ENCODE measurements at regions not wholly inside any gene's neighbourhood (a gene's known extent, or its start where the extent isn't known, plus 50 kb on each side); places are given as distances from the start of the nearest gene placed in this dataset.

DNA sequence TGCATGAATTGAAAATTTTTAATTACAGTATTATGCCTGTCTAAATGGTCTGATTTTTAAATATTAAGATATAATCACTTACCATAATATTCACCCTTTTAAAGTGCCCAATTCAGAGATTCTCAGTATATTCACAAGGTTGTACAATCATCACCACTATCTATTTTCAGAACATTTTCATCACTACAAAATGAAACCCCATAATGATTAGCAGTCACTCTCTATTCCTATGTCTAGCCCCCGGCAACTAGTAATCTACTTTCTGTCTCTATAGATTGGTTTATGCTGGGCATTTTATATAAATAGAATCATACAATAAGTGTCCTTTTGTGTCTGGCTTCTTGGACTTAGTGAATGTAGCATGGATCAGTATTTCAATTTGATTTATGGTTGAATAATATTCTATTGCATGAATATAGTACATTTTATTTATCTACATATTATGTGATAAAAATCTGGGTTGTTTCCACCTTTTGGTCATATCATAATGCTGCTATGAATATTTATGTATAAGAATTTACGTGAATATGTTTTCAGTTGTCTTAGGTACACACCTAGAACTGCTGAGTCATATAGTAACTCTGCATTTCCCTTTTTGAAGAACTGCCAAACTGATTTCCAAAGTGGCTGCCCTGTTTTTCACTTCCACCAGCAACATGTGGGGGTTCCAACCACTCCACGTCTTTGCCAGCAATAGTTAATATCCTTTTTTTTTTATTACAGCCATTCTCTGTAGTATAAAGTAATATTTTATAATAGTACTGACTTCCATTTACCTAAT is 485.7 kb upstream of the ZNF385D start:
- no peak for DNase-seq

DNA sequence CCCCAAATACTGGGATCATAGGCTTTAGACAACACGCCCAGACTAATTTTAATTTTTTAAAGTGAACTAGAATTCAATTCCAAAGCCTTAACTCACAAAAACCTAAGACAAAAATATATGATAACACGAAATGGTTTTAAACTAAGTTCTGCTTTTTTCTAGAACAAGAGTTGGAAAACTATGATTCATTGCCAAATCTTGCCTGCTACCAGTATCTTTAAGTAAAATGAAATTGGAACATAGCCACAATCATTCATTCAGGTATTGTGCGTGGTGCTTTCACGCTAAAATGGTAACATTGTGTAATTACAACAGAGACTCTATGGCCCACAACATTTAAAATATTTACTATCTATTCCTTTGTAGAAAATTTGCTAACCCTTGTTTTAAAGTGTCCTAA is 488.0 kb upstream of the ZNF385D start:
- DNase-seq = no peak

DNA sequence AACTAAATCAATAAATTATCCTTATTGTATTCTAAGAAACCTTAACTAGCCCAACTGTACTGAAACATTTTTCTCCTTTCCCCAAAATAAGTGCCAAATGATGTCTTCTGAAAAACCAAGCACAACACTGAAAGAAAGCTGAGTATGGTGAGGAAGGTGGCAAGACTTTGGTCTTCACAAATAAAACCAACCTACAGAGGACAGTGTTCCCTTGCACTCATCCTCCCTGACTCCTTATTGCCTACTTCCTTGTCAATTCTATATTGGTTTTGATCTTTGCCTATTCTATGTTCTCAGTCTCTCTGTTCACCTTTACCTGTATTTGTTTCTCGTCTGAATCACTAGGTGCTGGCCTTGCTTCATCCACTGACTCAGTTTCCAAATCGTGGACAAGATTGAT is 490.1 kb upstream of the ZNF385D start:
- DNase-seq = no peak

DNA sequence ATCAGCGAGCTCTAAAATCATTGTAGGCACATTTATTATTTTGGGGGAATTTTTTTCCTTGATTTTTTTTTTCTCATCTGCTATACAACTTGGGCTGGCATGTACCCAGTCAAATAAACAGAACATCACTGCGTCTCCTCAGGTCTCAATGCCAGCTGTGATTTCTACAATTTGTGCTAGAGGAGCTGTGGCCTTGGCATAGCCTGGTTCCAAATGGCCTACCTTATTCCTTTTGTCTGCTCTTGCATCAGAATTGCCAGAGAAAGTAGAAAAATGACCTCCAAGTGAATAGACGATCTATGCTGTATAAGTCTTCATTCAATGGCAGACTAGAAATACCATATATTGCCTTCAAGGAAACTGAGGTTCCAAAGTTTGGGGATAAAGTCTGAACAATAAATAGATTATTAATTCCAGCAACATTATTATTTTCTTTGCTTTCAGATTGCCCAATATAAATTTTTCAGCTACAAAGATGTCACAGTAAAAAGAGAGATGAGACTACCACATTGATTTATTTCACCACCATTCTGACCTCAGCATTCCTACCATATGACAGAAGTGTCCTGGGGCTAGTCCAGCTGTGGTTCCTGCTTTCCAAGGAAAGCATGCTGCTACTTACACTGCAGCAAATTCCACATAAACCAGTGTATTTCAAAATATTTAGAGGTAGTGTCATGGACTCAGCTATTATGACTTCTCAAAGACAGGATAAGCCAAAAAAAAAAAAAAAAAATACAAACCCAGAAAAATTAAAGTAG is 493.9 kb upstream of the ZNF385D start:
- no peak for DNase-seq

DNA sequence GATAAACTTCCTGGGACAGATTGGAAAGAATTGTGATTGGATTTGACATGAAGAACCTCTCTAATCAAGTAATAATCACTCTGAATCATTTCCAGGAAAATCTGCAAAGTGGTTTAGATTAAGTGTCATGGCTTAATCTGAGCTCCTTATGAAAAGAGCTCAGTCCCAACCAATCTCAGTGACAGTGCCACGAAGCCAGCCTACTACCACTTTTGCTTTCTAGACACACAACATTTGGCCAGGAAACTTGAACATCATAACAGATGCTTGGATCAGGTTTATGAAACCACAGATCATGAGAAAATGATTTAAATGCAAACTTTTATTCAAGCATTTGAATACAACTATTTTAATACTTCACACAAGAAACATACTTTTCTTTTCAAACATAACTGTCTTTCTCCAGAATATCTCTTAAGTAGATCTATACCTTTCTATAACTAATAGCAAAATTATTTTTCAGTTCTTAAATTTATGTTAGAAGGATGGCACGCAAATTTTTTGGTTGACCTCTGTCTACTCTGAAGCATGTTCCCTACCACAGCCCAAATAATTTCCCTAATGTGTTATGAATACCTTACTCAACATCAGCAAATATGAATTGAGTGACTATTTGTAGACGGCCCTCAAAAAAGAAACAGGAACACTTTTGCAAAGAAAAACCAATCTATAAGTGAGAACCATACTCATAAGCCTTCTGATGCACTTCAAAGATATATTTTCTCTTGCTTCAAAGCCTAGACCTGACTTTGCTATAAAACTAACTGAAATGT is 495.0 kb upstream of the ZNF385D start:
- no peak for DNase-seq

DNA sequence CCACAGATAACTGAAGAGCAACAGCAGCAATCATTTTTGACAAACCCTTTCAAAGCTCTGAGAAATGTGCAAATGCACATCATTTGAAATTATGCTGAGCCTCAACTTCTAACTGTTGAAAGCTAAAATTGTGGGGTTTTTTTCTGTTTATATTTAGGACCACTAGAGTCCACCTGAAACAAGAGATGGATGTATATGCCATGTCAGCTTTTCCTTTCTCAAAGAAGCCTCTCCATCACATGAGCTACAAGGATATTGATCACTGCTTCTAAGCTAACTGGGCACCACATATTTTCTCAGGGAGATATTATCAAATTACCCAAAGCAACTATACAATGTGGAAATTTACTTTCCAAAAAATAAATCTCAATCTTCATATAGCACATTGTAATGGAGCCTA is 498.6 kb upstream of the ZNF385D start:
- no peak for DNase-seq

DNA sequence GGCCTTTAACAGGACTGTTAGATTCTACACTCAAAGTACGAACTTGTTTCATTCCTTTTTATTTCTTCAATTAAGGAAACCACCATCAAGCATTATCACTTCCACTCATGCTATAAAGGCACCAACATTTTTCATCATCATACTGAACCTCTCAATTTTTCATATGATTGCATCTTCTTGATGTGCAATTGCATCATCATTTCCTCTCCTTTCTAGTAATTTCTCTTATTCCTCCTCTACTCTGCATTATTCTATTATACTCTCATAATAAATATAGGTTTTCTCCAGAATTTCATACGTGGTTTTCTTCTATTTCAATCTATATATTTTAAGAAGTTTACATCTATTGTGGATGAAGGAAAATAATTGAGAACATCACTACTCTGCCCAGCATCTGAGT is 506.2 kb upstream of the ZNF385D start:
- DNase-seq = no peak

DNA sequence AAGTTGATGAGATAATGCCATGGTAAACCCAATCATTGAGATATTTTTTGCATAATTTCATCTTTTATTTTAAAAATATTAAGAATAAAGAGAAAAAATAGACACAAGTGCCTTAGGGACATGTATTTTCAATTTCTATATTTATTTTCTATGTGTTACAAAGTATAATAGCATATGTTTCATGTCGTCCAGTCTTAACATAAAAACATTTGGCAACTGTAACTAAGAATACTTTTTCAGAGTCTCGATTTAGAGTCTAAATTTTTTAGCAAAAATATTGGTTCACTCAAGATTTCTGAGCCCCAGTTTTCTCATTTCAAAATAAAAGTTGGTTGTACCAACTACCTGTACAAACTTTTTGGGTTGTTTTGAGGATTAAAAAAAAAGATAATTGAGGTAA is 511.4 kb upstream of the ZNF385D start:
- no peak for DNase-seq

DNA sequence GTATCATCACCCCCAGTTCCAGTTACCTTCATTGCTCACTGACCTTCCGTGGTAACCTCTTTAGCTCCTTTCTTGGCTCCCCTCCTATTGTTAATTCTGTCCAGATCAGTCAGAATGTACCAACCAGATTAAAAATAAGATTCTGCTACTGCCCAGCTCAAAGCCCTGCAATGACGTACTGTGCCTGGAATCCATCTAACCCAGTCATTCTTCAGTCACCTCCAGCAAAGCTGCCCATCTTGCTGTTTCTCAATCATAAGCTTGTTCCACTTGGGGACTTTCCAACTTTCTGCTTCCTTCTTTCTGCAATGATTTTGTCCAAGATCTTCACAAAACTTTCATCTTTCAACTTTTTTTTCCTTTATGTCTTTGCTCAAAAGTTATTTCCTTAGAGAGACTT is 512.0 kb upstream of the ZNF385D start:
- DNase-seq = no peak

DNA sequence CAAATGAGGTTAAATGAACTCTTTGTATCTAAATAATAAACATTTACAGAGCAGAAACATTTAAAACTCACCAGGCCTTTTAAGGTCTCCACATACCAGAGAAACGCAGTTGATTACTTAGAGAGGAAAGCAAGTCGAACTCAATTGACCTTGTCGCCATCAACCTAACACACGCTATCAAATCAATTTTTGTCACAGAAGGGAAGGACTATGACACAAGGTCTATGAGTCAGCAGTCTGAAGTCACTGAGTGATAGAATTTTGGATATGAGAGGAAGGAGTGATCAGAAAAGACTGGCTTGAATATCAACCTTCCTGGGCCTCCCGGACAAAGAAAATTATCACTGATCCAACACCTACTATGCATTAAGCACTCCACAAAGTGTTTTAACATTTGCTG is 514.4 kb upstream of the ZNF385D start:
- no peak for DNase-seq

DNA sequence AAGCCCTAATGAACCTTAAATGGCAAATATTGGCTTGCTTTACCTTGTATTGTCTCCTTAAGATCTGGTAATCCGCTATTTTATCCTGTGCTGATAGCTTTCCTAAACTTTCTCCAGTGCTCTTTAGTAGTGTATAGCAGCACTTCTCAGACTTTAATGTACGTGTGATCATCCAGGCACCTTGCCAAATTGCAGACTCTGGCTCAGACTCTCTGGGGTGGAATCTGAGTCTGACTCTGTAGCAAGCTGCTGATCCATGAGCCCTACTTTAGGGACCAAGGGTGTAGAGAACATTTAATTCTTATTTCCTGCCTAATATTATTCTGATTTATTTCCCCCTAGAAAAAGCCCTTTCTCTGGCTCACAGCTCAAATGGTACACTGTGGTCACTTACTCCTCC is 518.8 kb upstream of the ZNF385D start:
- DNase-seq = no peak

DNA sequence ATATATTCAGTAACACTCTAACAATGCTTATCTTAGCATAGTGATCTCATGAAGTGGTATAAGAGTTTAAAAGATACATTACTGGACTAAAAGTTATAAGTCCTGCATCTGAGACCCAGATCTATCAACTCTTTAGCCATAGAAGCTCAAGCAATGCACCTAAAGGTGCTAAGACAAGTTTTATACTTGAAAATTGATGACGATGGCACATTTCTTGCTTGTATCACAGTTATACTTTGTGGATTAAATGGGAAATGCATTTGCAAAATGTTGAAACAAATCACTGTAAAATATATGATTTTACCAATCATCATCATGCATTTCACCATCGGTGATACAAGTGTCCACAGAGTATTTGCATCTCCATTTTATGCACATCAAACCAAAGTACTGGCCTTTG is 525.3 kb upstream of the ZNF385D start:
- no peak for DNase-seq

DNA sequence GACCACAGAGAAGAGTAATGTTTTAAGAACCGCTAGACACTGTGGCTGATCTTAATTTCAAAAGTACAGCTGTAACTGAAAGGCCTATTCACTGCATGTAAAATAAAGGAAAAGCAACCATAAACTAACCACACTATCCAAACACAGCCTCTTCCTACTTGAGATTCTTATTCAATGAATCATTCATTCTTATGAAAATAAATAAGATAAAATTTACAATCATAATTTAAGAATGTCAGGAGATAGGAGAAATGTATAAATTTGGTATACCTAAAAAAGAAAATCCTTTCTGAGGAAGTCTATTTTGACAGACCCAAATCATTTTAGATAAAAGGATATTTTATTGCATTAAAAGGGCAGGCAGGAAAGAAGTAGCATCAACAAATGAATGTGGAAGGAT is 533.5 kb upstream of the ZNF385D start:
- DNase-seq = no peak

DNA sequence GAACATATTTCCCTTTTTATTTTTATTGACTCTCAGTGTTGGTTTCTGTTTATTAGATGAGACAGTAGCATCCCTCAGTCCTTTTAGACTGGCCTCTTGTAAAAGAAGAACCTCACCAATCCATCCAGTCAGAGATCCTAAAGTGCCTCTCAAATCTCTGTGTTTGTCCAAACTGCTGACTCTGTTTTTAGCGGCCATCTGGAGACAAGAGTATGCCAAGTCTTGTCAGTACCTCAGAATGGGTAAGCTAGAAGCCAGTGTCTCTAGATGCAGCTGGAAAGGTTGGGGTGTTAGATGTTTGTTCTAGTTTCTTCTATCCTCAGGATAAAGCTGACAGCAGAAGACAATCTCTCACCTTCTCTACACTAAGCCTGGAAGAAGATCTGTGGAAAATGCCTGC is 537.7 kb upstream of the ZNF385D start:
- no peak for DNase-seq

DNA sequence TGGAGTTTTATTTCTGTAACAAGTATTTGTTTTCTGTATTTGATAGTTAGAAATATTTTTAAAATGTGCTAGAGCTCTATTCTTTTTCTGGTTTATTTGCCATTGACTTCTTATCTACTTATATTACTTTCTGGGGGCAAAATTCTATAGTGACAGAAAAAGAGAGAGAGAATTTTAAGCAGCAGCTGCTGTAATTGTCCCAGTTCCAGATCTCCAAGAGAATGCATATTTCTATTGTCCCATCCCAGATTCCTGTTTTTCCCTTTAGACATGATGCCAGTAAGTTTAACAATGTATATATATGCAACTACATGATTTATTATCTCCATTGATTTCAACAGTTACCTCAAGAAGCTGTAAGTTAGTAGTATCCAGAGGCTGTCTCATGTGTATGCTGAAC is 541.7 kb upstream of the ZNF385D start:
- no peak for DNase-seq

DNA sequence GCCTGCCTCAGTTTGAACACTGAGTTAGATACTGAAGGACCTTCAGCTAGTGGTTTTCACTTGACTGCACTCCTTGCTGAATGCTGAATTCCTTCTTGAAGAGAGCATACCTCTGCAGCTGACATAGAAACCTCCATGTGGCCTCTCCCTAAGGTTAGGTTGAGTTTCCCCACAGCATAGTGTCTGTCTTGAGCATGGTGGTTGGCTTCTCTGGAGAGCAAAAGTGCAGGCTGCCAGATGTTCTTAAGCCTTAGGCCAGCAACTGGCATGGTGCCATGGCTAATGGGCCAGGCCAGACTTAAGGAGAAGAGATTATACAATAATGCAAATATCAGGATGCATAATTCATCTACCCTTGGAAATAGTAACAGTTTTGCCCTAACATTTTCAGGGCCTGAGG is 545.6 kb upstream of the ZNF385D start:
- no peak for DNase-seq

DNA sequence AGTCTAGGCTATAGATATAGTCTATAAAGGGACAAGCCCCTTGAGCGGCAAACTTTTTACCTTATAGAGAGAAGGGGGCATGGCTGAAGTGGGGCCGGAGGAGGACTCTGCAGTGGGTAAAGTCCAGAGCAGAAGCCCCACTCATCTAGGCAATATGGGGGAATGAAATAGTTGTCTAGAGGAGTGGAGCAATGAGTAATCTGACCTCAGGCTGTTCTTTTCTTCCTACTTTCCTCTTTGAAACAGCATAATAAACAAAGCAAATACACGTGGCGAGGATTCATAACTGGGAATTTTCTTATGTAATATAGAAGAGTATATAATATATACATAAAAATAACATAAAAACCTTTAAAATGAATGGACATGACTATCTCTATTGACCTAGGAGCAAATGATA is 546.4 kb upstream of the ZNF385D start:
- DNase-seq = no peak

DNA sequence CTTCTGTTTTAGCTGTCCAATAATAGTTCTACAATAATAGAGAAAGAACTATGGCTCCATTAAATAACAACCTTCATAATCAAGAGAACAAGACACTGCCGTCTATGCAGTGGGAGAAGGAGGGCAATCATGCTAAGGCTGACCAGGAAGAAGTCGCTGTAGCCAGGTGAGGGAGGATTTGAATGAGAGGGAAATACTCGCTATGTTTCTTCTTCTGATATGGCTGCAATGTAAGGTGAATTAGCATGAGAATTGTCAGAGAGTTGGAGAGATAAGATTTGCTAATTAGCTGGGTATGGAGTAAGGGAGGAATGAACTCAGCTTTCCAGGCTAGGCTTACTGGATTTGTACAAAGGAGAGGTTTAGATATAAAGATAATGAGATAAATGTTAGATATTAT is 555.4 kb upstream of the ZNF385D start:
- DNase-seq = no peak

DNA sequence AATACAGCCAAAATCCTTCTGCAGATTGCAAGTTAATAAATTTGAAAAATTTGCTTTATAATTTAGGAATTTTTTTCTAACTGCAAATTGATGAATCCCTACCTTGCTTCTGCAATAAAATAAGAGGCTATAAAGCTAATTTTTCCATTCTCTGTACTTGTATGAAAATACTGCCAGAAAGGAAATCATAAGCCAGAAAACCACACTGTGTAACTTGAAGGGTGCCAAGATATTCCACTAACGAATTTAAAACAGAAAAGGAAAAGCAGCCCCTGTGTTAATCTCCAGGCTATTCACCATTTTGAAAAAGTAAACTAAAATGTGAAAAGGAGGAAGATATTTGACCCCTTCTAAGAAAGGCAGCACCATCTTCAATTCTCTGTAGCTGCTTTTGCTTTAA is 557.9 kb upstream of the ZNF385D start:
- DNase-seq = no peak

DNA sequence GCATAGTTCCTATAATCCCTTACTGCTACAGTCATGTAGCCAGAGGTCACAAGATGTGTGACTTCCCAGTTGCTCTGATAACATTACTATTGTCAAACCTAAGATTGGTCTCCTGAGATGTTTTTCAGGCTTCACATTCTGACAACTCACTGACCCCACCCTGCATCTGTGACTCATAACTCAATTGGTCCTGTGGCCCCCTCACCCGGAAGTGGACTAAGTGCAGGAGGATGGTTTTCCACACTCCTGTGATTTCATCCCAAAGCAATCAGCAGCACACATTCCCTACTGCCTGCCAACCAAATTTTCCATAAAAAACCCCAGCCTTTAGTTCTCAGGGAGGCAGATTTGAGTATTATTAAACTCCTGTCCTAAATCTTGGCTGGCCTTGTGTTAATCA is 564.9 kb upstream of the ZNF385D start:
- no peak for DNase-seq

DNA sequence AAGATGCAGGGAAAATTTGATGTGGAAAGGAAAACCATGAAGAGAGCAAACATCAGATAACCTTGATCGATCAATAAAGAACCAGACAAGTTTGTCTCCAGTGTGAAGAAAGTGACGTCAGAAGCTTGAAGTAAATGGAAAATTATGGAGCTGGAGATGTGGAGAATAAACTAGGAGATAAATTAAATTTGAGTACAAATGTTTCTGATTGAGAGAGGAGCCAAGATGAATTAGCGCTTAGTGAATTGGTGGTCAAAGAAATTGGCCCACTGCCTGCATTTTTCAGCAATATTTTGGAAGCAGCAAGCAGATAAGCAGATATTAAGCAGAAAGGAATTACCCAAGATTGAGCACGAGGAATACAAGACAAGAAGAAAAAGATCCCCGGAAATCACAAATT is 567.3 kb upstream of the ZNF385D start:
- no peak for DNase-seq

DNA sequence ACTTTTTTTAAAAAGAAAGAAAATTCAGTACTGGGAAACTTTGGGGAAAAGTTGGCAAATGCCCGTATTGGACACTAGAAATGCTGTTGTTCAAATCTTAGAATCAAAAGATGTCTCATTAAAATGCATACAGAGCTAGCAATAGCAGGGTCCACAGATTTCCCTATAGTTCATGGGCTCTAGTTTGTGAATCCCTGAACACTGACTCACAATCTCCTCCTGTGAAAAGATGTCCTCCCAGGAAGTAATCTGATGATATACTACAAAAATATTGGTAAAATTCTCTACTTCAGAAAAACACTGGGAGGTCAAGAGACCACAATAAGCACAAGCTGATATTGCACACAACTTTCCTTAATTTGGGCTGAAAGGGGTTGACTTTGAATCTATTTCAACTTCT is 568.4 kb upstream of the ZNF385D start:
- no peak for DNase-seq

DNA sequence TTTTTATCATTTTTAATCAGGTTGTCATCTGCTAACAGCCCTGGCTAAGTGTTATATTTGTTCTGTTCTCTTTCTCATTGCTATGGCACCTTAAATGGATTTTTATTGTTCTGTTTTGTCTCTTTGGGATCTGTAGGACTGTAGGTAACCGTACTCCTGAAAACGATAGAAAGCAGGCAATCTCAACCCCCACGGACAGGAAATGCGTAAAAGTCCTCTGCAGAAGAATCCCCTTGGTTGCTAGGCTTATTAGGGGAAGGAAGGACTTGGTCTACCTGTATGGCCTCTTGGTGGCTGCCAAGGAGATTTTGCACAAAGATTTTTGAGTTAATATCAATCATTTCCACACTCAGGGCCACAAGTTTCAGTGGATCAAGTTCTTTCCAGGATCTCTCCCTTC is 571.9 kb upstream of the ZNF385D start:
- DNase-seq = no peak

DNA sequence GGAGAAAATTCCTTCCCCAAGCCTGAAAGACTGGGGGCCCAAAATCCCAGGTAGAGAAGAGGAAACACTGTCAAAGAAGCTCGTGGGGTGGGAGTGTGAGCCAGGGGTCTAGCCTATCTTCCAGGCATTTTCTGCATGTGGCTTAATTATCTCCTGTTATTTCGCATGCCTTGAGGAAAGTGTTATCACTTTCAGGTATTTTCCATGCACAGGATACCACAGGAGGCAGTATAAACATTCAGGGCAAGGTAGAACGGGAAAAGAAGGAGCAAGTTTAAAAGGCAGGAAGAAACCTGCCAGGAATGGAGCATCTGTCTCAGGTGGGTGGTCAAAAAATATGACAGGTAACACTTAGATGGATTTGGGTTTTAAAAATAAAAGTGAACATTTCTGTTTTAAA is 575.3 kb upstream of the ZNF385D start:
- DNase-seq = no peak
